HL-60 (cell line): ENCODE measurements at regions not wholly inside any gene's neighbourhood (a gene's known extent, or its start where the extent isn't known, plus 50 kb on each side); places are given as distances from the start of the nearest gene placed in this dataset.

Source experiments
- DNase-seq, 2 experiments: peaks; one replicate each; pipeline ENCODE4 v3.0.0-alpha.2; 2010 to 2020; ENCODE audit warnings: low read depth in 1 of 2, low spot score in 1 of 2
- H3K27ac ChIP-seq: fragments of 250-450 bp; sonication (Bioruptor Pico); replicated peaks from 2 replicates; pipeline ENCODE4 v1.5.1; 2020; ENCODE audit warnings: mild to moderate bottlenecking, moderate library complexity
- H3K27me3 ChIP-seq: fragments of 250-450 bp; sonication (Bioruptor Pico); 2 replicates; pipeline ENCODE4 v1.5.1; 2021; ENCODE audit warnings: mild to moderate bottlenecking, moderate library complexity; ENCODE audit not compliant: insufficient read depth, poor library complexity, severe bottlenecking
- H3K4me3 ChIP-seq: replicated peaks from 2 replicates; pipeline ENCODE4 v1.5.1; 2011; ENCODE audit warnings: mild to moderate bottlenecking, control low read depth, low read length; ENCODE audit not compliant: insufficient read depth
- GABPA ChIP-seq: IDR thresholded peaks from 2 replicates; pipeline ENCODE4 v1.6.1; 2012; ENCODE audit warnings: low read depth
- POLR2AphosphoS5 ChIP-seq: IDR thresholded peaks from 2 replicates; pipeline ENCODE4 v1.6.1; 2012; ENCODE audit warnings: low read depth
- SPI1 ChIP-seq: IDR thresholded peaks from 2 replicates; pipeline ENCODE4 v1.6.1; 2012; ENCODE audit warnings: low read depth, mild to moderate bottlenecking, borderline replicate concordance
- TF ChIP-seq, protein P1 (sequence below): IDR thresholded peaks from 2 replicates; pipeline ENCODE4 v1.6.1; 2012; ENCODE audit warnings: low read depth; ENCODE audit not compliant: insufficient replicate concordance
- TF ChIP-seq, protein P2 (sequence below): IDR thresholded peaks from one replicate; pipeline ENCODE4 v1.5.1; 2011; ENCODE audit warnings: low read length, control low read depth, inconsistent platforms; ENCODE audit not compliant: insufficient read depth

DNA sequence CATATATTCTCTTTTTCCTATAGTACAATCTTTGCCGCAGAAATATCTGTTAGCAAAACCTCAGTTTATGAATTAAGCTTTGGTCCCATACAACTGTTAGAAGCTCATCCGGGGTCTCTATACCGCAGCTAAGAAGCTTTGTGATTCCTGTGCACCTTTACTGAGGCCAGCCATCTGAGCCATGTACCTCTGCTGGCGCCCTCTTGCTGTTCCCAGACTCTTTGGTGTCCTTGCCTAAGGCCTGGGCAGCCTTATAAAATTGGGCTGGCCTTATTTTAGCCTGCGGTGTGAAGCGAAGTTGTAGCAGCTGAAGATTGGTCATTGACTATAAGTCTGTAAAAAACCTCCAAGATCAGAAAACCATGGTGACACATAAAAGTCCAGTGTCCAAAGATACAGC lies 1135.1 kb upstream of the CHAC2 start:
- H3K27me3 ChIP-seq: no peaks in the 10 kb centered on the region
- TF ChIP-seq, protein P1, sequence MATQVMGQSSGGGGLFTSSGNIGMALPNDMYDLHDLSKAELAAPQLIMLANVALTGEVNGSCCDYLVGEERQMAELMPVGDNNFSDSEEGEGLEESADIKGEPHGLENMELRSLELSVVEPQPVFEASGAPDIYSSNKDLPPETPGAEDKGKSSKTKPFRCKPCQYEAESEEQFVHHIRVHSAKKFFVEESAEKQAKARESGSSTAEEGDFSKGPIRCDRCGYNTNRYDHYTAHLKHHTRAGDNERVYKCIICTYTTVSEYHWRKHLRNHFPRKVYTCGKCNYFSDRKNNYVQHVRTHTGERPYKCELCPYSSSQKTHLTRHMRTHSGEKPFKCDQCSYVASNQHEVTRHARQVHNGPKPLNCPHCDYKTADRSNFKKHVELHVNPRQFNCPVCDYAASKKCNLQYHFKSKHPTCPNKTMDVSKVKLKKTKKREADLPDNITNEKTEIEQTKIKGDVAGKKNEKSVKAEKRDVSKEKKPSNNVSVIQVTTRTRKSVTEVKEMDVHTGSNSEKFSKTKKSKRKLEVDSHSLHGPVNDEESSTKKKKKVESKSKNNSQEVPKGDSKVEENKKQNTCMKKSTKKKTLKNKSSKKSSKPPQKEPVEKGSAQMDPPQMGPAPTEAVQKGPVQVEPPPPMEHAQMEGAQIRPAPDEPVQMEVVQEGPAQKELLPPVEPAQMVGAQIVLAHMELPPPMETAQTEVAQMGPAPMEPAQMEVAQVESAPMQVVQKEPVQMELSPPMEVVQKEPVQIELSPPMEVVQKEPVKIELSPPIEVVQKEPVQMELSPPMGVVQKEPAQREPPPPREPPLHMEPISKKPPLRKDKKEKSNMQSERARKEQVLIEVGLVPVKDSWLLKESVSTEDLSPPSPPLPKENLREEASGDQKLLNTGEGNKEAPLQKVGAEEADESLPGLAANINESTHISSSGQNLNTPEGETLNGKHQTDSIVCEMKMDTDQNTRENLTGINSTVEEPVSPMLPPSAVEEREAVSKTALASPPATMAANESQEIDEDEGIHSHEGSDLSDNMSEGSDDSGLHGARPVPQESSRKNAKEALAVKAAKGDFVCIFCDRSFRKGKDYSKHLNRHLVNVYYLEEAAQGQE: no peak
- TF ChIP-seq GABPA (no peak), SPI1 (no peak), POLR2AphosphoS5 (no peak)
- TF ChIP-seq, protein P2, sequence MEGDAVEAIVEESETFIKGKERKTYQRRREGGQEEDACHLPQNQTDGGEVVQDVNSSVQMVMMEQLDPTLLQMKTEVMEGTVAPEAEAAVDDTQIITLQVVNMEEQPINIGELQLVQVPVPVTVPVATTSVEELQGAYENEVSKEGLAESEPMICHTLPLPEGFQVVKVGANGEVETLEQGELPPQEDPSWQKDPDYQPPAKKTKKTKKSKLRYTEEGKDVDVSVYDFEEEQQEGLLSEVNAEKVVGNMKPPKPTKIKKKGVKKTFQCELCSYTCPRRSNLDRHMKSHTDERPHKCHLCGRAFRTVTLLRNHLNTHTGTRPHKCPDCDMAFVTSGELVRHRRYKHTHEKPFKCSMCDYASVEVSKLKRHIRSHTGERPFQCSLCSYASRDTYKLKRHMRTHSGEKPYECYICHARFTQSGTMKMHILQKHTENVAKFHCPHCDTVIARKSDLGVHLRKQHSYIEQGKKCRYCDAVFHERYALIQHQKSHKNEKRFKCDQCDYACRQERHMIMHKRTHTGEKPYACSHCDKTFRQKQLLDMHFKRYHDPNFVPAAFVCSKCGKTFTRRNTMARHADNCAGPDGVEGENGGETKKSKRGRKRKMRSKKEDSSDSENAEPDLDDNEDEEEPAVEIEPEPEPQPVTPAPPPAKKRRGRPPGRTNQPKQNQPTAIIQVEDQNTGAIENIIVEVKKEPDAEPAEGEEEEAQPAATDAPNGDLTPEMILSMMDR: no peak

DNA sequence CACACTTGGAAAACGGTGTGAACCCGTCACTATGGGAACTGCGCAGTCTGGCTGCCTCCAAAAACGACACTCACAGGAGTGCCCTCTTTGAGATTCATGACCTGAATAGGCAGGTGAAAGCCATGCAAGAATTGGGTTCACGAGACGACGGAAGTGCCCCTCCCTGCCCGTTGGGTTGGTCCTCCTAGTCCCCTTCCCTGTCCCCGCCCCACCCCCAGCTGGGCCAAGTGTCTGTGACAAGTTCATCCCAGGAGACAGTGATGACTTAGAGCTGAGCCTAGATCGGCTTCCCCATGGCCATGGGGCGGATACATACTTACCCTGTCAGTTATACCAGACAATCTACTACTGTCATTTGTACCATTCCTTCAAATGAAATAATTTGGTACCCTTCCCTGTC lies 1137.7 kb upstream of the CHAC2 start:
- H3K27me3 ChIP-seq: no peaks in the 10 kb centered on the region
- no peak overlapping the region for H3K4me3 ChIP-seq
- H3K27ac ChIP-seq: no peak overlapping the region
- no peak for DNase-seq
- TF ChIP-seq, protein P1: no peak
- TF ChIP-seq GABPA (no peak), SPI1 (no peak), POLR2AphosphoS5 (no peak)
- TF ChIP-seq, protein P2: no peak

More for the DNA sequence above, 1135.1 kb upstream of the CHAC2 start:
- Histone ChIP-seq H3K4me3 (no peak overlapping the region), H3K27ac (no peak overlapping the region)
- no peak for DNase-seq

DNA sequence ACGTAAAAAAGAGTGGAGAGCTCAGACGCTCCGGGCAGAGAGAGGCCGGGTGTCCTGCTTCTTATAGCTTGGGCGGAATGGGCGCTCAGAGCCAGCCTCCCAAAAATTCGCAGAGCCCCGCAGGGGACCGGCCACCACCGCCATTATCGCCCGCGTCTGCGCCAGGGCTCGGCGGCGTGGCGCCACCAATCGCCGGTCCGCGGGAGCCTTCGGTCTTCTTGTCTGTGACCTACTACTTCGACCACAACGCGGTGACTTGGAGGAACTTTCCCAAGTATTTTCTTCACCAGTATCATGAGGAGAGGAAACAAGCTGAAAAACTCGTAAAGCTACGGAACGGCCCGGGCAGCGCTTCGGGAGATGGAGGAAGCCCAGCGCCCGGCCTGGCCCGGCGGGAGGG lies 1138.1 kb upstream of the CHAC2 start:
- no peak for TF ChIP-seq SPI1
- TF ChIP-seq, protein P1: no peak
- TF ChIP-seq, protein P2: no peak
- no peak for TF ChIP-seq POLR2AphosphoS5
- no peak for TF ChIP-seq GABPA
- Histone ChIP-seq H3K4me3 (no peak overlapping the region), H3K27me3 (no peaks in the 10 kb centered on the region), H3K27ac (no peak overlapping the region)
- DNase-seq: no peak
